Activated naive CD4-positive, alpha-beta T cell treated with anti-CD3 and anti-CD28 coated beads, Interleukin-2, amount 10 ng/mL, durations not matched to agents 7 days and 5 days (primary cell): ENCODE measurements at regions not wholly inside any gene's neighbourhood (a gene's known extent, or its start where the extent isn't known, plus 50 kb on each side); places are given as distances from the start of the nearest gene placed in this dataset.

Experiments
- CTCF ChIA-PET: fragments of 350-600 bp; sonication (Branson Sonifier 250); formaldehyde crosslinking; loops from one replicate; lab custom pipeline; 2021; ENCODE audit warnings: antibody characterized with exemption; lab: Charles Lee
- DNase-seq: peaks from one replicate; pipeline ENCODE4 v3.0.0-alpha.2; 2020
- H3K27ac Mint-ChIP-seq: one replicate; pipeline ENCODE4 v1.8.0; 2021; ENCODE audit warnings: mild to moderate bottlenecking, moderate library complexity, mixed read lengths
- H3K27me3 Mint-ChIP-seq: one replicate; pipeline ENCODE4 v1.8.0; 2021; ENCODE audit warnings: mild to moderate bottlenecking, mixed read lengths
- H3K36me3 Mint-ChIP-seq: one replicate; pipeline ENCODE4 v1.8.0; 2021; ENCODE audit warnings: mixed read lengths
- H3K4me1 Mint-ChIP-seq: one replicate; pipeline ENCODE4 v1.8.0; 2021; ENCODE audit warnings: mixed read lengths
- H3K4me3 Mint-ChIP-seq: one replicate; pipeline ENCODE4 v1.8.0; 2021; ENCODE audit warnings: mild to moderate bottlenecking, moderate library complexity, mixed read lengths
- H3K9me3 Mint-ChIP-seq: one replicate; pipeline ENCODE4 v1.8.0; 2021; ENCODE audit warnings: mixed read lengths

- CTCF ChIA-PET = no interaction called here
Observed at GRCh38 chr18:34623557-34623956, 86.5 kb upstream of the DTNA start.

GRCh38 chr18:34624551-34624950 is 85.5 kb upstream of the DTNA start:
- Mint-ChIP-seq H3K4me3 (no peak overlapping the region), H3K27me3 (no peaks in the 10 kb centered on the region), H3K27ac (no peak overlapping the region), H3K9me3 (peaks cover 6% of the 10 kb centered on the region), H3K36me3 (no peaks in the 10 kb centered on the region), H3K4me1 (no peaks in the 10 kb centered on the region)
- CTCF ChIA-PET = no interaction called here
- DNase-seq = no peak

More at GRCh38 chr18:34623557-34623956, 86.5 kb upstream of the DTNA start:
- Mint-ChIP-seq H3K9me3 (peaks cover 6% of the 10 kb centered on the region), H3K27me3 (no peaks in the 10 kb centered on the region), H3K36me3 (no peaks in the 10 kb centered on the region), H3K4me1 (no peaks in the 10 kb centered on the region), H3K27ac (no peak overlapping the region), H3K4me3 (no peak overlapping the region)
- no peak for DNase-seq

GRCh38 chr18:34626404-34627136 is 83.5 kb upstream of the DTNA start:
- peaks cover 2% of the 10 kb centered on the region for H3K9me3 Mint-ChIP-seq
- H3K27me3 Mint-ChIP-seq = no peaks in the 10 kb centered on the region
- H3K4me3 Mint-ChIP-seq = no peak overlapping the region
- H3K36me3 Mint-ChIP-seq = no peaks in the 10 kb centered on the region
- CTCF ChIA-PET = no interaction called here
- no peak overlapping the region for H3K27ac Mint-ChIP-seq
- DNase-seq = no peak
- no peaks in the 10 kb centered on the region for H3K4me1 Mint-ChIP-seq

GRCh38 chr18:34627137-34627920 is 82.8 kb upstream of the DTNA start:
- no peak overlapping the region for H3K4me3 Mint-ChIP-seq
- no peaks in the 10 kb centered on the region for H3K36me3 Mint-ChIP-seq
- H3K27me3 Mint-ChIP-seq = no peaks in the 10 kb centered on the region
- no peak overlapping the region for H3K27ac Mint-ChIP-seq
- no peak for DNase-seq
- CTCF ChIA-PET = no interaction called here
- H3K4me1 Mint-ChIP-seq = no peaks in the 10 kb centered on the region
- H3K9me3 Mint-ChIP-seq = no peaks in the 10 kb centered on the region

DNA sequence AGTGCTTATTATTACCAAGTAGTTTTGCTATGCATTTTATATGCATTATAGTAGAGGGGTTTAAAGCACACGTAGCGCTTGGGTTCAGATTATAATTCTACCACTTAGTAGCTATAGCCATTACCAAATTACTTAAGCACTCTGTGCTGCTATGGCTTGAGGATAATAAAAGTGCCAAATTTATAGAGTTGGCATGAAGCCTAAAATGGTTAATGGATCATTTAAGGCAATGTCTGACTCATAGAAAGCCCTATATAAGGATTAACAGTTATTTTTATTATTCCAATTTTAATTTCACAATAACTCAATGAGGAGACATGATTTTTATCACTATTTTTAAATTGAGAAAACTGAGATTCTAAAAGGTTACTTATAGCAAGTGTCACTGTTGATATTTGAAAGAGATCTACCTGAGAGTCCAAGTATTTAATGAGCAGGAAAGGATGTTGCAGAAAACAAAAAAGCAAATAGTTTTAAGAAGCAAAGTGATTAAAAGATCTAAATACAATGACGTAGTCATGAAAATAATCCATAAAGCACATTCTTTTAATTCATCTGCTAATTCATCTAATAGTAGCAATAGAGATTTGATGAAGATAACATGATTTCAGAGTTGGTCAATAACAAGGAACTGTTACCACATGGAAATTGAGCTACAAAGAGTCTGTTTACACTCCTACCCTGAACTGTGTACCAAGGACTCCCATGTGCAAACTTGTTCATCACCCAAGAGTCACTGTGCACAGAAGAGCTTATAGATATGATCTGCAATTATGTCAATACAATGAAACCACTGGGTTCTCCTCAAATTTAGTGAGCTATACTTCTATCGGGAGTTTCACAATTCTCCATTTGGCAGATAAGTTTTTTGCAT is 78.8 kb upstream of the DTNA start:
- H3K4me1 Mint-ChIP-seq = no peaks in the 10 kb centered on the region
- no peaks in the 10 kb centered on the region for H3K36me3 Mint-ChIP-seq
- no peak overlapping the region for H3K4me3 Mint-ChIP-seq
- CTCF ChIA-PET = no interaction called here
- no peaks in the 10 kb centered on the region for H3K27me3 Mint-ChIP-seq
- DNase-seq = no peak
- H3K27ac Mint-ChIP-seq = no peak overlapping the region
- H3K9me3 Mint-ChIP-seq = no peaks in the 10 kb centered on the region

DNA sequence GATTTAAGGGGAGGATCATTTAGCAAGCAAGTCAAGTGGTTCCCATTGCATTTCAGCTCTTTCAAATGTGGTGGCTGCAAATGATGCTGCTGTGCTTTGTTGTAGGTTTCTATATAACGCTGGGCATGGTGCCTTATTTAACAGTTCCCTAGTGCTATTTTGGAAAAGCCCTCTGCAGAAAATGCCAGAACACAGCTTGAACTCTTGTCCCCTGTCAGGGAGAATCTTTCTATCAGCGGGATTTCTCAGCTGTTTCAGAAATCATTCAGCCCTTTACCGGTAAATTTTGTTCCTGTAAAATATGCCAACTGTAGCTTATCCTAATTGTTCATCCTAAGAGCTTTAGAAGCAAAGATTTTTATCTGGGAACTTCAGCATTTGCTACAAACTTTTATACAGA is 77.8 kb upstream of the DTNA start:
- H3K36me3 Mint-ChIP-seq = no peaks in the 10 kb centered on the region
- CTCF ChIA-PET = no interaction called here
- DNase-seq = no peak
- H3K9me3 Mint-ChIP-seq = no peaks in the 10 kb centered on the region
- H3K4me3 Mint-ChIP-seq = no peak overlapping the region
- no peaks in the 10 kb centered on the region for H3K4me1 Mint-ChIP-seq
- H3K27me3 Mint-ChIP-seq = no peaks in the 10 kb centered on the region
- H3K27ac Mint-ChIP-seq = no peak overlapping the region

DNA sequence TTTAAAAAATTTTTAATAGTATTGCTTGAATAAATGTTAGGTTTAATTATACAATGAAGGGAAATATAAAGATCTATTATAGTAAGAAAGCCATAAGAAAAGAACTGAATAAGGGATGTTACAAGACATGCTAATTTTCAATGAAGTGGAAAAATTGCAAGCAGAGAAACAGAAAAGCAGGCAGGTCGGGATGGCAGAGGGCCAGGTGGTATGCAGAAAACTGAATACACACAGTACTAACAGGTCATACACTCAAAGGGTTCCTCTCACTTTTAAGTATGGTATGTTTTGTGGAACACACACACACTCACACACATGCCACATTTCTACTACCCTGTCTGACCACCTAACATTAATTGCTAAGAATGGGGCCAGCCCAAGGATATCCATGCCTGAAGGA is 76.7 kb upstream of the DTNA start:
- H3K4me1 Mint-ChIP-seq = no peaks in the 10 kb centered on the region
- CTCF ChIA-PET = no interaction called here
- no peaks in the 10 kb centered on the region for H3K27me3 Mint-ChIP-seq
- no peaks in the 10 kb centered on the region for H3K36me3 Mint-ChIP-seq
- no peak overlapping the region for H3K4me3 Mint-ChIP-seq
- H3K9me3 Mint-ChIP-seq = no peaks in the 10 kb centered on the region
- no peak for DNase-seq
- no peak overlapping the region for H3K27ac Mint-ChIP-seq

DNA sequence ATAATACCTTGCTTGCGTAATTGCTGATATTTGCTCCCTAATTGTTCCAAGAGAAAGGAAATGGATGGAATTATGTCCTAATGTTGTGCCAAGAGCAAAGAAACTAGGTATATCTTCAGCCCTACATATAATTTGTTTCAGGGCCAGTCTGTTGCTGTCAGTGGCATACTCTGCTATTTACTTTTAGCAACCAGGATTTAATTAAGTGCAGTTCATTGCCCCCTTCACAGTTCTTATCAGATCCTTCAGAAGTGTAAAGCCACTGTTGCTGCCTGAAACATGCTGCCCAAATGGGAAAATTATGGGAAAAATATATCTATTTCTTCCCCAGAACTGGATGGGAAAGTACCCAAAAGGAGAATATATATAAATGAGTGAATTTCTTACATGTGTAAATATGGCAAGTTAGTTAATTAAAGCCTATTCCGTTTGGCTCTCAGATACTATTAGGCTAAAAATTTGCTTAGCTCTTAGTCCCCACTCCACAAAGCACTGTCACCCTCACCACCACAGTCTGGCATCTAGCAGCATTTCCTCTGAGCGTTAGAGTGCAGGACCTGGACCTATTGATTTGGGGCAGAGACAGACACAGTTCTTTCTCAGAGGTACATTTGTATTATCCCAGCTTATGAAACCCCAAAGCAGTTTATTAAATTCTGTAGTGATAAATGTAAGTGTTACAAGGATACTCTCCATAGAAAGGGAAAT is 72.8 kb upstream of the DTNA start:
- H3K9me3 Mint-ChIP-seq = no peaks in the 10 kb centered on the region
- no peaks in the 10 kb centered on the region for H3K36me3 Mint-ChIP-seq
- no peaks in the 10 kb centered on the region for H3K4me1 Mint-ChIP-seq
- no peak for DNase-seq
- H3K27me3 Mint-ChIP-seq = no peaks in the 10 kb centered on the region
- no peak overlapping the region for H3K27ac Mint-ChIP-seq
- H3K4me3 Mint-ChIP-seq = no peak overlapping the region
- CTCF ChIA-PET = interaction anchor here (1.4 kb wide), 1 partner anchor 24 kb away, joined by 4 read pairs; no protein-coding TSS in a partner anchor

DNA sequence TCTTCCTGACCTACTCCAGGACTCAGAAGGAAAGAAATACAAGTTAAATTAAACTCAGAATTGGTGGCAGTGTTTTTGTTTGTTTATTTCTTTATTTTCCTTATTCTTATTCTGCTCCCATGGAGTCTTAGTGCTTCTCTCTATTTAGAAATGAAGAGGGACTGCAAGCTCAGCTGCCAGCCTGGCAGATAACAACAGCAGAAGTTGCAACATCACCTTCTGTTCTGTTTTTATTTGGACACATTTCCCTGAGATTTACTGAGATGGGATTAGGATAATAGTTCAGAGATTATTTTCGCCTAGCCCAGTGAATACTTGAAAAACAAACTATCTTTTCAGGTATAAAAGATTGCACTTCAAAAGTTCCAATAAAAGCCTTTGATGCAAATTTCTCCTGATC is 70.4 kb upstream of the DTNA start:
- no peaks in the 10 kb centered on the region for H3K9me3 Mint-ChIP-seq
- H3K27ac Mint-ChIP-seq = no peak overlapping the region
- H3K27me3 Mint-ChIP-seq = no peaks in the 10 kb centered on the region
- no peak overlapping the region for H3K4me3 Mint-ChIP-seq
- H3K36me3 Mint-ChIP-seq = no peaks in the 10 kb centered on the region
- DNase-seq = no peak
- no peaks in the 10 kb centered on the region for H3K4me1 Mint-ChIP-seq
- CTCF ChIA-PET = interaction anchor here (0.8 kb wide), 1 partner anchor 642 kb away, joined by 3 read pairs; no protein-coding TSS in a partner anchor

- DNase-seq = no peak
- H3K27ac Mint-ChIP-seq = no peak overlapping the region
- no peaks in the 10 kb centered on the region for H3K27me3 Mint-ChIP-seq
- CTCF ChIA-PET = interaction anchor here (0.8 kb wide), 1 partner anchor 642 kb away, joined by 3 read pairs; no protein-coding TSS in a partner anchor
- no peaks in the 10 kb centered on the region for H3K4me1 Mint-ChIP-seq
- no peak overlapping the region for H3K4me3 Mint-ChIP-seq
- H3K36me3 Mint-ChIP-seq = no peaks in the 10 kb centered on the region
- no peaks in the 10 kb centered on the region for H3K9me3 Mint-ChIP-seq
Observed at GRCh38 chr18:34640276-34640675, 69.8 kb upstream of the DTNA start.

DNA sequence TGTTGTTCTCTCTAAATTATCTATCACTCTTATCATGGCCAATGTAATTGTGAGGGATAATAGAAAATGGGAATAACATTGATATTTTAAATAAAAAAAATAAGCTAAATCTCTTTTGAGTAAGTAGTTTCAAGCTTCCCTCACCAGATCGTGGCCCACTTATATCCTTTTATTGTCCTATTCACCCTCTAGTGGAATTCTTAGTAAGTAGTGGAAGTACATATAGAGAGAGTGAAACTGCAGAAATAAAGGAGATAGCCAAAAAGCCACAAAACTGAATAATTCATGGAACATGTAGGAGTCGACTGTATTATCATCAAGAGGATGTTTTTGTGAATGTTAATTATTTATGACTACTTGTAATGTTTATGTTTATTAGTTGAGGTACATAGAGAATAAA is 66.1 kb upstream of the DTNA start:
- no peak for DNase-seq
- no peak overlapping the region for H3K4me3 Mint-ChIP-seq
- no peak overlapping the region for H3K27ac Mint-ChIP-seq
- no peaks in the 10 kb centered on the region for H3K4me1 Mint-ChIP-seq
- CTCF ChIA-PET = no interaction called here
- H3K9me3 Mint-ChIP-seq = no peaks in the 10 kb centered on the region
- H3K27me3 Mint-ChIP-seq = no peaks in the 10 kb centered on the region
- no peaks in the 10 kb centered on the region for H3K36me3 Mint-ChIP-seq

- no peak for DNase-seq
- no peaks in the 10 kb centered on the region for H3K27me3 Mint-ChIP-seq
- no peak overlapping the region for H3K4me3 Mint-ChIP-seq
- no peaks in the 10 kb centered on the region for H3K36me3 Mint-ChIP-seq
- no peaks in the 10 kb centered on the region for H3K4me1 Mint-ChIP-seq
- no peaks in the 10 kb centered on the region for H3K9me3 Mint-ChIP-seq
- no peak overlapping the region for H3K27ac Mint-ChIP-seq
- CTCF ChIA-PET = no interaction called here
Observed at GRCh38 chr18:34647251-34647650, 62.8 kb upstream of the DTNA start.

DNA sequence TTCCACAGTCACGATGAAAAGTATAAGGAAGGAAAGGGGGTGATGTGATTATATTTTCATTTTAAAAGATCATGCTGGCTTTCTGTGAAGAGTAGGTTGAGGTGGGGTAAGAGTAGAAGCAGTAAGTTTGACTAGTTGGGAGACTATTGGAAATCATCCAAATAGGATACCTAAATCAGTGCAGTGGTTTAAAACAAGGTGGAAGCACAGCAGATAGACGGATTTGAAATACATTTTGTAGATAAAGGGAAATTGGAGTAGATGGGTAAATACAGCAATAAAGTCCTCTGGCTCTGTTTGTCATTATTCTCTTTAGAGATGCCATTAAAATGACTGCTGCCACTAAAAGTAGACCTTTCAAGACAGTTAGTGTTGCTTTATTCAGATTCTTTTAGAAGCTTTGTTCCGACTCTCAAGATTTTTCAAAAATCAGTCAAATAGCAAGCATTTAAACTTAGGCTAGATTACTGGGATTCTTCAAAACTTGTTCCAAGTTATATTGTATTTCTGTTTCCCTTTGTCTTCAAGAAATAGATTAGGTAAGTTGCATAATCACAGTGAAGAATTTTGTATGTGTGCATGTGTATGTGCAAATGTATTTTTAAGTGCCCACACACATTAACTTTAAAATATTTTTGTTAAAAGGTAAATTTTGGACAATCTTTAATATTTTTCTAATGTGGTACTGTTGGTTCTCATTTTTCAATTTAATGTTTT is 61.7 kb upstream of the DTNA start:
- Mint-ChIP-seq H3K27ac (no peak overlapping the region), H3K9me3 (no peaks in the 10 kb centered on the region), H3K36me3 (no peaks in the 10 kb centered on the region), H3K4me1 (no peaks in the 10 kb centered on the region), H3K4me3 (no peak overlapping the region), H3K27me3 (no peaks in the 10 kb centered on the region)
- DNase-seq = no peak
- CTCF ChIA-PET = interaction anchor here (1.6 kb wide), 1 partner anchor 13 kb away, joined by 5 read pairs; no protein-coding TSS in a partner anchor
